DND-41 (cell line): ENCODE measurements at regions not wholly inside any gene's neighbourhood (a gene's known extent, or its start where the extent isn't known, plus 50 kb on each side); places are given as distances from the start of the nearest gene placed in this dataset.

Source experiments
- CTCF ChIP-seq: IDR thresholded peaks from 2 replicates; pipeline ENCODE4 v1.5.1; 2012; ENCODE audit warnings: borderline replicate concordance, low read length, moderate library complexity, mild to moderate bottlenecking; ENCODE audit not compliant: poor library complexity, severe bottlenecking; ENCODE audit errors: extremely low read depth
- EZH2 ChIP-seq: IDR thresholded peaks from 3 replicates; pipeline ENCODE4 v1.6.1; 2012; ENCODE audit warnings: borderline replicate concordance, low read depth, mild to moderate bottlenecking, moderate library complexity, low read length, inconsistent platforms; ENCODE audit not compliant: severe bottlenecking

GRCh38 chr11:134543241-134543640, 131.2 kb upstream of the B3GAT1 start:
- TF ChIP-seq CTCF (no peak), EZH2 (no peak)
